ENCODE measurements at regions not wholly inside any gene's neighbourhood (a gene's known extent, or its start where the extent isn't known, plus 50 kb on each side); places are given as distances from the start of the nearest gene placed in this dataset.
"Not testable (repeated sequence)": the region's sequence is repeated elsewhere in the genome, so short reads cannot be mapped to it uniquely, and the experiment has no call there.

DNA sequence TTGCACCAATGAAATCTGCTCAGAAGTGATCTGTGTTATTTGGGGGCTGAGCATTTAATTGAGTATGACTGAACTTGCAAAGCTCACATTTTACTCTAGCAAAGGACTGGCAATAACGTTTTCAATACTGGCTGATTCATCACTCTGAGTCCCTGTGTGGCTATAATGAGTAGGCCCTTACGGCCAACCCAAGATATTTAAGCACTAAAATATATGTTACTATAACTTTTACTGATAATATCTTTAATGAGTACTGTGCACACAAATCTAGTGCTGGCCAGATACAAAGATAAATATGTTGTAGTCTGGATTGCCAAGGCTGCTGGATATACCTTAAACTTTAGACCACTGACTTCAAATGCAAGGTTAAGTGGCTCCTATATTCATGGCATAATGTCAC, 436.4 kb upstream of the KCNMB2 start:
- TF ChIP-seq CTCF (conservative IDR thresholded peaks at IDR 0.05; ENCODE audit: low read depth, low read length) = no peak
- no peak for DNase-seq (ENCODE audit: low read depth)
- no peak overlapping the region for H3K4me3 ChIP-seq (ENCODE audit: low read length)

GRCh38 chr3:178100908-178101307, 435.3 kb upstream of the KCNMB2 start:
- DNase-seq (ENCODE audit: low read depth) = no peak
- no peak for TF ChIP-seq CTCF (conservative IDR thresholded peaks at IDR 0.05; ENCODE audit: low read depth, low read length)

GRCh38 chr3:178103140-178103539, 433.1 kb upstream of the KCNMB2 start:
- TF ChIP-seq CTCF (conservative IDR thresholded peaks at IDR 0.05; ENCODE audit: low read depth, low read length) = no peak
- no peak overlapping the region for H3K4me3 ChIP-seq (ENCODE audit: low read length)
- DNase-seq (ENCODE audit: low read depth) = no peak

More at GRCh38 chr3:178100908-178101307, 435.3 kb upstream of the KCNMB2 start:
- H3K4me3 ChIP-seq (ENCODE audit: low read length) = no peak overlapping the region

DNA sequence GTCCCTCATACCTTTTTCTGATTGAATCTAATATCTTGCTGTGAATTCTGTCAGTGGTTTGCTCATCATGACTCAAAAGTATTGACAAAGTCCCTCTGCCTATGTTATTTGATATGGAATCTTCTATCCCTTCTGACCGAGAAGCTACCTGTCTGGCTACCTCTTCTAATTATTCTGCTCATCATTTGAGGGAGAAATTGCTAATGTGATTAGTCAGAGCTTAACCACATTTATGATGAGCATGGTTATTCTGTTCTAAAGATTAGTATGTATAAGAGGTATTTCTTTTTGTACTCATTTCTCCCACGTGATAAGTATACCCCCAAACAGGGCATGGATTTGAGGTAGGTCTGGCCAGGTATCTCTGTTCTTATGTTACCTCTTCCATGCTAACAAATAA, 428.4 kb upstream of the KCNMB2 start:
- TF ChIP-seq CTCF (conservative IDR thresholded peaks at IDR 0.05; ENCODE audit: low read depth, low read length) = no peak
- DNase-seq (ENCODE audit: low read depth) = no peak

DNA sequence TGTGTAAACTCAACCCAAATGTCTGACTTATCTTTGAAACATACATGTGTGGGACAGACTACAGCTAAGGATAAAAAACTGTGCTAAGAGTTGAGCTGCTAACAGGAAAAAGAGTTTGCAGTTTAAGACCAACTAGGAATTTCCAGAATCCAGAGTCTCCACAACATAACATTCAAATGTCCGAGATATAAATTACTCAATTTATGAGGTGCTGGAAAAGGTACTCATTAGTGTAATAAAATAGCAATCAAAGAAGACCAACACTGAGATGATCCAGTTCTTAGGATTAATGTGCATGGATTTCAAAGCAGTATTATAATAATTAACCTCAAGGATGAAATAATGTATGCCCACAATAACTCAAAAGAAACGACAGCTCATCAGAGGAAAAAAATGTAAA, 426.5 kb upstream of the KCNMB2 start:
- no peak for TF ChIP-seq CTCF (conservative IDR thresholded peaks at IDR 0.05; ENCODE audit: low read depth, low read length)
- DNase-seq (ENCODE audit: low read depth) = no peak
- no peak overlapping the region for H3K4me3 ChIP-seq (ENCODE audit: low read length)

More for the DNA sequence above, 428.4 kb upstream of the KCNMB2 start:
- no peak overlapping the region for H3K4me3 ChIP-seq (ENCODE audit: low read length)

- DNase-seq (ENCODE audit: low read depth) = no peak
- TF ChIP-seq CTCF (conservative IDR thresholded peaks at IDR 0.05; ENCODE audit: low read depth, low read length) = no peak
These were observed 424.1 kb upstream of the KCNMB2 start for GRCh38 chr3:178112134-178112533.

DNA sequence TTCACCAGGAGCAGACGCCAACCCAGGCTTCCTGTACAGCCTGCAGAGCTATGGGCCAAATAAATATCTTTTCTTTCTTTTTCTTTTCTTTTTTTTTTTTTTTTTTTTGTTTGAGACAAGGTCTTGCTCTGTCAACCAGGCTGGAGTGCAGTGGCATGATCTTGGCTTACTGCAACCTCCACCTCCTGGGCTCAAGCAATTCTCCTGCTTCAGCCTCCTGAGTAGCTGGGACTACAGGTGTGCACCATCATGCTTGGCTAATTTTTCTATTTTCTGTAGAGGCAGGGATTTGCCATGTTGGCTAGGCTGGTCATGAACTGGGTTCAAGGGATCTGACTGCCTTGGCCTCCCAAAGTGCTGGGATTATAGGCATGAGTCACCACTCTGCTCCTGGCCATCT, 423.7 kb upstream of the KCNMB2 start:
- not testable (repeated sequence) for H3K4me3 ChIP-seq (ENCODE audit: low read length); DNase-seq (ENCODE audit: low read depth)

More at GRCh38 chr3:178112134-178112533, 424.1 kb upstream of the KCNMB2 start:
- H3K4me3 ChIP-seq (ENCODE audit: low read length) = no peak overlapping the region

GRCh38 chr3:178117641-178118040, 418.6 kb upstream of the KCNMB2 start:
- no peak overlapping the region for H3K4me3 ChIP-seq (ENCODE audit: low read length)
- no peak for TF ChIP-seq CTCF (conservative IDR thresholded peaks at IDR 0.05; ENCODE audit: low read depth, low read length)
- DNase-seq (ENCODE audit: low read depth) = no peak

- DNase-seq (ENCODE audit: low read depth); H3K4me3 ChIP-seq (ENCODE audit: low read length): not testable (repeated sequence)
These were observed 416.5 kb upstream of the KCNMB2 start for GRCh38 chr3:178119608-178120295.
